GM18505 (cell line): ENCODE measurements at regions not wholly inside any gene's neighbourhood (a gene's known extent, or its start where the extent isn't known, plus 50 kb on each side); places are given as distances from the start of the nearest gene placed in this dataset.
"Not testable (repeated sequence)": the region's sequence is repeated elsewhere in the genome, so short reads cannot be mapped to it uniquely, and the experiment has no call there.

Experiments
- ATAC-seq: cut with Tn5 transposase; IDR thresholded peaks from one replicate; pipeline ENCODE4 v1.9.1; 2021; ENCODE audit not compliant: unreplicated experiment
- POLR2A ChIP-seq: IDR thresholded peaks from 4 replicates; pipeline ENCODE4 v1.6.1; 2011; ENCODE audit warnings: borderline replicate concordance; ENCODE audit not compliant: insufficient read depth, insufficient read length; ENCODE audit errors: extremely low read depth

DNA sequence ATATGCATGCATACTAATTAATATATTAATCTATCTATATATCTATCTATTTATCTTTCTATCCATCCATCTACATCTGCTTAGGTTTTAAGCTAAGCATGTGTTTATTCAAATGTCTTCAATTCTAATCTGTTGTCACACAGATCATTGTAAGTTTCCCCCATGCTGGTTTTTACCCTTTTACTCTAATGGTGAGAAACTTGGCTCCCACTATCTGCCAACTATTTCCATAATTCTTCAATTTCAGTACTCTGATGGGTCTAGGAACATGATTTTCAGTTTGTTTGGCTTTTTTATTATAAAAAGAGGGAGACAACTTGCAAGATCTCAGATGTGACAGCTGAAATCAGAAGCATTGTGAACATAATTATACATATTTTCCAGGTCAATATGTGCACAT lies 773.8 kb downstream of the PLOD2 start:
- no peak for ATAC-seq
- TF ChIP-seq POLR2A, result no peak

DNA sequence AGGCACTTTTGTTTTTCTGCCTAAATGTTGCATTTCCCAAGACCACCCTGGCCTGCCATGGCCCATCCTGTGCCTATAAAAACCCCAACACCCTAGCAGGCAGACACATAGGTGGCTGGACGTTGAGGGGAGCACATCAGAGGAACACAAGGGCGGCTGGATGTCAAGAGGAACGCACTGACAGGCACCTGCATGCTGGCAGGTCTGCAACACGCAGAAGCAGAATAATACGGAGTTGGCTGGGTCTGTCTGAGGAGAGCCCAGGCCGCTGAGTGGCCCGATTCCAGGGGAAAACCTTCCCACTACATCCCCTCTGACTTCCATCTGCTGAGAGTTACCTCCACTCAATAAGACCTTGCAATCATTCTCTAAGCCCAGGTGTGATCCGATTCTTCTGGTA lies 765.6 kb downstream of the PLOD2 start:
- no peak for TF ChIP-seq POLR2A
- ATAC-seq, result no peak

DNA sequence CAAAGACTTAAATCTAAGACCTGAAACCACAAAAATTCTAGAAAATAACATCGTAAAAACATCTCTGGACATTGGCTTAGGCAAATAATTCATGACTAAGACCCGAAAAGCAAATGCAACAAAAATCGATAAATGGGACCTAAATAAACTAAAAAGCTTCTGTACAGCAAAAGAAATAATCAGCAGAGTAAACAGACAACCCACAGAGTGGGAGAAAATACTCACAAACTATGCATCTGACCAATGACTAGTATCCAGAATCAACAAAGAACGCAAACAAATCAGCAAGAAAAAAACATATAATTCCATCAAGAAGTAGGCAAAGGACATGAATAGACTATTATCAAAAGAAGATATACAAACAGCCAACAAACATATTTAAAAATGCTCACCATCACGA lies 749.4 kb downstream of the PLOD2 start:
- TF ChIP-seq POLR2A, result no peak

DNA sequence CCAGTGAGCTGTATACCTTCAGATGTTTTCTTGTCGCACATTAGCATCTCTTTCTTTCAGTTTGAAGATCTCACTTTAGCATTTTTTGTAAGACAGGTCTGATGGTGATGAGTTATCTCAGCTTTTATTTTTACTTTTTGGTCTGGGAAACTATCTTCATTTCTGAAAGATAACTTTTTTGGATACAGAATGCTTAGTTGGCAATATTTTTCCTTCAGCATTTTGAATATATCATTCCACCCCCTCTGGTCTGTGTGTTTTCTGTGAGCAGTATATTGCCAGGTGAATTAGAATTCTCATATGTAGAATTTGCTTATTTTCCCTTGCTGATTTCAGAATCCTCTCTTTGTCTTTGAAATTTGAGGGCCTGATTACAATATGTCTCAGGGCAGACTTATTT lies 743.3 kb downstream of the PLOD2 start:
- no peak for TF ChIP-seq POLR2A
- no peak for ATAC-seq

More for the DNA sequence above, 749.4 kb downstream of the PLOD2 start:
- ATAC-seq, result no peak

DNA sequence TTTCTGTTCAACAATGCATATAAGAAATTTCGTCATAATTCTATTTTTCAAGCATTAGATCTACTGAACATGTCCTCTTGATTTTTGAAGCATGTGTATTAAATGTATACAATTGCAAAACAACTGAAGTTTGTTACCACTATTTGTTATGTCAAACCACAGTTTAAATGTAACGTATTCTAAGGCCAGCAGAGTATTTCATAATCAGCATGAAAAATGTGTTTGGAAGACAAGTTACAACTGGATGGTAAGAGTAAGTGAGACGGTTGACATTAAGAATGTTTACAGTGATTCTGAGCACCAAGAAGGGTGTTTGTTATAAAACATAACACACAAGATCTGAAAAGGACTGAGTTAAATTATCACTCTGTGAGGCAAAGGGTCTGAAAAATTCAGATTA lies 738.4 kb downstream of the PLOD2 start:
- no peak for TF ChIP-seq POLR2A
- ATAC-seq, result no peak

DNA sequence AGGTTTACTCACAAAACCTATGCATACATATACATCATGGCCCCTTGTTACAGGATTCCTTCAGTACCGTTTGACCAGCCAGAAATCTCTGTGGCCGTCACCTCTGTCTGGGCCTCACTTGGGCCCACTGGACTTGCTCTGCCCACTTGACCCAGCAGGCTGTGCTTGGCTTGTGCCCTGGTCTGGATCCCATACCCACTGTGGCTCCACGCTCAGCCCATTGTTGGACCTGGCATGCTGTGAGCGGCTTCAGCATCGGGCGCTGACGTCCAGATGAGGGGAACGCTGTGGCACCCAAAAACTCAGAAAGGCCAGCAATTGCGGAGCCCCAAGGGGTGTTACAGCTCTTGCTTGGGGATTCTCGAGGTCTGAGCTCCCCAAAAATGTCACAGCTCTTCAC lies 733.6 kb downstream of the PLOD2 start:
- no peak for ATAC-seq
- TF ChIP-seq POLR2A, result no peak

DNA sequence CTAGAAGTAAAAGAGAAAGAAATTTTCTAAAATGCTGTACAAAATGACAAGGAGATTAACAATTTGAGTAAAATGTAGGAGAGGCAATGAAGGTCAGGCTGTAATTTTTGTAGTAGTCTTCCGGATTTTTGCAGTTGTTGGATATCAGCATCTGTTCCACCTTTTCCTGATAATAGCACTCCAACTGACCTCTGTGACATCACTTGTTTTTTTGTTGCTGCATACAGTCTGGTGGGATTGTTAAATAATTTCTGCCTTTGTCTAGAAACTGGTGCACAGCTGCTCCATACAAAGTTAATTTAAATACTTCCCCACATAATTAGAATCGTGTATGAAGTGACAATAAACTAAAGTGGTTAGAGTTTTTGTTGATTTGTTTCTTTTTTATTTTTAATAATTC lies 731.4 kb downstream of the PLOD2 start:
- ATAC-seq, result no peak
- TF ChIP-seq POLR2A, result no peak

DNA sequence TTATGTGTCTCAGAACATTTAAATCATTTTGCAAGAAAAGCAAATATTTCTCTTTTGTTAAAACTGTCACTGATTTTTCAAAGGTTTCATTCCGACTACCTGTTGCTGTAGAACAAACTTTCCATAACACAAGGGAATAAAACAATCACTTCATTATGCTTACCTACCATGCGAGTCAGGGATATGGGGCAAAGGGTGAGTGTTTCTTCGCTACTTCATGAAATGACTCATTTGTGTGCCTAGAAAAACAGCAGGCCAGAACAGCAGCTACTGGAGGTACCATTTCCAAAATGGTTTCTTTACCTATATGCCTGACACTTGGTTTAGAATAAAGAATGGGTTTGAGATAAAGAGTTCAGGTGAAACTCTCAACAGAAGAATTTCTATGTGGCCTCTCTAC lies 712.5 kb downstream of the PLOD2 start:
- no peak for TF ChIP-seq POLR2A
- no peak for ATAC-seq

DNA sequence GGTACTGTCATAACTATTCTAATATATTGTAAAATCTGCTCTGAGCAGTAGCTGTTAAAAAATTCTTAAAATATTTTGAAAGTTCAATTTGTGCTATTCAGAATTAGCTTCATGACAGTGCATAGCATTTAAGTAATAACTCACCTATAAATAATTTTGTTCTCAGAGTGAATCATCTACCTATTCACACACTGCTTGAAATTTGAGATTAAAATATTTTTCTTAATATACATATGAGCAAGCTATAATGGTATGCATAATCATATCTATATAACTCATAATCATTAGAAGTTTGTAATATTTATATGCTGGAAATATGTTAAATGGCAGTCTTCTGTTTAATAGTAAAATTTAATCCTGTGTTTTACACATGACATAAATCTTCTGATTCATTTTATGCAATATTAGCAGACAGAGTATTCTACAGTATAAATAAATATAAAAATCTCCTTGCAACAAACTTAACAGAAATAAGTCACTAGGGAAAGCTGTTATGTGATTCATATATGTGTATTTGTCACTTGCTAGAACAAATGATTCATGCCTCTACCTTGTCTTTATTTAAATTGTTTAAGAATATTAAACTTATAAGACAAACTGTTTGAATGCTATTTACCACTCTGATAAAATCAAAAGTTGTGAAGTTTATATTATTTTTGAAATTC lies 710.8 kb downstream of the PLOD2 start:
- ATAC-seq, result no peak
- TF ChIP-seq POLR2A, result no peak

DNA sequence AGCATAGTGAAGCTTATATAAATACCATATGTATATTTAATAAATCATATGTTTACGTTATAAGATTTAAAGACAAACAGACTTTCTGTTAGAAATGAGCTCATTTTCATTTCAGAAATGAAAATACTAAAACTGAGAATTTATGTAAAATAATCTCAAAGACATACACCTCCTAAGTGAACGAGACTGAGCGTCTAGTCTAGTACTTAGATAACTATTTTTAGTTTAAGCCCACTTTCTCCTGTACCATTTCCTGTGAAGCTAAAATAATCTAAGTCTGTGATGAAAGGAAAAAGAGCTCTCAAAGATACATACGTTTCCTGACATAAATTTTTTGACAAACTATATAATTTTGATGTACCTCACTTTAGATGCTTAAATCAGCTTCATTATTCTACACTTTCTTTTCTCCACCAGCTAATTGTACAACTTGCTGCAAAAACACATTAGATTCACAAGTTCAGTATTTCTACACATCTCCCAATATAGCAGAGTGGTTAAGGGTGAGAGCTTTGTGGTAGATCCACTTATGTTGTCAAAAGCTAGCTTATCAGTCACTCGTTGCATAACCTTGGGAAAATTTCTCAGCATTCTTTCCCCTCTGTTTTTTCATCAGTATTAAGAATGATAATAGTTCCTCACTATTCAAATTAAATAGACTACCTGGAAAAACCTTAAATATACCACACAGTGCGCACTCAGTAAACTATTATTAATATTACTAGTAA lies 703.0 kb downstream of the PLOD2 start:
- ATAC-seq, result no peak
- no peak for TF ChIP-seq POLR2A

DNA sequence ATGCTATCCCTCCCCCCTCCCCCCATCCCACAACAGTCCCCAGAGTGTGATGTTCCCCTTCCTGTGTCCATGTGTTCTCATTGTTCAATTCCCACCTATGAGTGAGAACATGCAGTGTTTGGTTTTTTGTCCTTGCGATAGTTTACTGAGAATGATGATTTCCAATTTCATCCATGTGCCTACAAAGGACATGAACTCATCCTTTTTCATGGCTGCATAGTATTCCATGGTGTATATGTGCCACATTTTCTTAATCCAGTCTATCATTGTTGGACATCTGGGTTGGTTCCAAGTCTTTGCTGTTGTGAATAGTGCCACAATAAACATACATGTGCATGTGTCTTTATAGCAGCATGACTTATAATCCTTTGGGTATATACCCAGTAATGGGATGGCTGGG lies 701.3 kb downstream of the PLOD2 start:
- ATAC-seq, result not testable (repeated sequence)

DNA sequence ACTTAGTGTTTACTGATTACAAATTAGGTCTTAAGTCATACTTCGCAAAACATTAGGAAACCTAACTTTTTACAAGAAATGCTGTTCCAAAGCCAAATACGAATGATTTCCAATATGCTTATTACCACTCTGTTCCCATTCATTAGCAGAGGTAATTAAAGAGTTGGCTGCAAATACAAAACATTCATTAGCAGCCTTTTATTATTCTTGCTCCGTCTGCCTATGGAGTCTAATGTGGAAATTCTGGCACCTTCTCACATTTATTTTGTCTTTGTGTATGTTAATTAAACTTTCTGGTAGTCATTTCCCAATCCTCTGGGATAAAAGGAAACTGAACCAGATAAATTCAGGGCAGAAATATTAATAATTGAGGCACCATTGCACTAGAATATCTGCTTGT lies 689.0 kb downstream of the PLOD2 start:
- TF ChIP-seq POLR2A, result no peak
- no peak for ATAC-seq

DNA sequence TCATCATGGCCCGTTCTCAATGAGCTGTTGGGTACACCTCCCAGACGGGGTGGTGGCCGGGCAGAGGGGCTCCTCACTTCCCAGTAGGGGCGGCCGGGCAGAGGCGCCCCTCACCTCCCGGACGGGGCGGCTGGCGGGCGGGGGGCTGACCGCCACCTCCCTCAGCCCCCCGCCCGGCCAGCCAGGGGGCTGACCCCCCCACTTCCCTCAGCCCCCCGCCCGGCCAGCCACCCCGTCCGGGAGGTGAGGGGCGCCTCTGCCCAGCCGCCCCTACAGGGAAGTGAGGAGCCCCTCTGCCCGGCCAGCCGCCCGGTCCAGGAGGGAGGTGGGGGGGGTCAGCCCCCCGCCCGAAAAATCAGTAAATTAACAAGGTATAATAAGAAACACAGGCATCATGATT lies 678.2 kb downstream of the PLOD2 start:
- not testable (repeated sequence) for ATAC-seq

DNA sequence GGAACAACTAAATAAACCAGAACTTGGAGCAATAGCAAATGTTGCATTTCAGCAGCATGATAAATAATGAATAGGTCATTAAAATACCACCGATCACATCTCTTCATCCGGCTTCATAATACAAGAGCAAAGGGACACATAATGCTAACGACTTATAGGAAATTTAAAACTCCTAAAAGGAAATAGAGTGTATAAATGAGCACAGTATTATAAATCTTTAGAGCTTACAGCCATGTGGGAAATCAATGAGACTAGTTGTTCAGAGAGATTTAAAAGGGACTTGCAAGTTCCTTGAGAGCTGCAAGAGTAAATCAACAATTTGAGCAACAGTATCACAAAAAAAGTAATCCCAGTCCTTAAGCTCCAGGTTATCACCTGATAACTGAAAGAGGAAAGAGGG lies 677.0 kb downstream of the PLOD2 start:
- no peak for TF ChIP-seq POLR2A
- no peak for ATAC-seq

DNA sequence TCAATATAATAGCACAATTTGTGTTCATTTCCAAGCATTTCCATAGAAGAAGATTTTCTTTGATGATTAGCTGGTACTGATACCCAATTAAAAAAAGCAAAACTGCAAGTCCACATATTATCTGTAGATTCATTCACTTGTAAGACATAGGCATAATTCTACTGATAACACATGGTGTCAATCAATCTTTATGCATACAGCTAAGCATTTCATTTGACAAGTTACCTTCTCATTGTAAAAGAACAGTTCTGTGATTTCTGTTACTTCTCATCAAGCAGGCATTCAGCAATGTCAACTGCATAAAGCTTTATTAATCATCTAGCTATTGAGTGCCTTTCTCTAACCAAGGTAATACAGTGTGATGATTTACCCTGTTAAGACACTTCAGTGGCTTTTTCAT lies 672.0 kb downstream of the PLOD2 start:
- no peak for ATAC-seq

More for the DNA sequence above, 672.0 kb downstream of the PLOD2 start:
- no peak for TF ChIP-seq POLR2A
